Stimulated activated naive B cell treated with anti-CD40 and anti-IgM and Interleukin-4, amounts not matched to agents 10 μg/mL and 1 μg/mL and 100 μg/mL, for 72 hours (primary cell): ENCODE measurements at regions not wholly inside any gene's neighbourhood (a gene's known extent, or its start where the extent isn't known, plus 50 kb on each side); places are given as distances from the start of the nearest gene placed in this dataset.

Source experiments
- ATAC-seq, 2 donors: fragments of 150-1000 bp; cut with Tn5 transposase; replicated peaks; 2 replicates each; pipeline ENCODE4 v1.10.0; 2021; ENCODE audit warnings: moderate library complexity in 1 of 2
- DNase-seq: peaks from one replicate; pipeline ENCODE4 v3.0.0; 2021
- H3K27ac Mint-ChIP-seq: one replicate; pipeline ENCODE4 v1.8.0; 2022; ENCODE audit warnings: mild to moderate bottlenecking, mixed read lengths
- H3K27me3 Mint-ChIP-seq, 2 donors: one replicate each; pipeline ENCODE4 v1.8.0; 2022; ENCODE audit warnings: mixed read lengths in 2 of 2
- H3K36me3 Mint-ChIP-seq, 2 donors: one replicate each; pipeline ENCODE4 v1.8.0; 2022; ENCODE audit warnings: mixed read lengths in 2 of 2, mild to moderate bottlenecking in 1 of 2
- H3K4me1 Mint-ChIP-seq, 2 donors: one replicate each; pipeline ENCODE4 v1.8.0; 2022; ENCODE audit warnings: mixed read lengths in 2 of 2, mild to moderate bottlenecking in 1 of 2
- H3K4me3 Mint-ChIP-seq, 2 donors: one replicate each; pipeline ENCODE4 v1.8.0; 2022; ENCODE audit warnings: mild to moderate bottlenecking in 2 of 2, mixed read lengths in 2 of 2, moderate library complexity in 1 of 2
- H3K9me3 Mint-ChIP-seq, 2 donors: one replicate each; pipeline ENCODE4 v1.8.0; 2022; ENCODE audit warnings: mixed read lengths in 2 of 2, mild to moderate bottlenecking in 1 of 2

DNA sequence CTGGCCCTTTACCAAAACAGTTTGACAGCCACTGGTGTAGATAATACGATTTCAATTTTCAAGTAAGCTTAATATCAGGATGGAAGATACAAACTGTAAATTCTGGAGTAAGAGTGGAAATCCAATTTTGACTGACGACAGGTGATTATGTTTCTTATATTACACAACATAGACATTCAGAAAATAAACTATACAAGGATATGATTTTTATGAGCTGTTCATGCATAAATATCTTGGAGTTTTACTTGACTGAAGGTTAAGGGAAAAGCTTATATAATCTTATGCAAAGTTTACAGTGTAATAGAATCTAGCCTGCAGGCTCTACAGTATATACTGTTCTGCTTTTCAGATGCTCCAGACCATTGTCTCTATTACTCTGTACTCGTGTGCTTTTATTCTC is 1672.3 kb downstream of the ARAP2 start:
- no peaks in the 10 kb centered on the region for H3K9me3 Mint-ChIP-seq
- no peak overlapping the region for H3K4me3 Mint-ChIP-seq
- no peak overlapping the region for H3K27ac Mint-ChIP-seq
- no peaks in the 10 kb centered on the region for H3K27me3 Mint-ChIP-seq
- no peak for DNase-seq
- no peaks in the 10 kb centered on the region for H3K36me3 Mint-ChIP-seq
- no peak for ATAC-seq
- no peaks in the 10 kb centered on the region for H3K4me1 Mint-ChIP-seq

DNA sequence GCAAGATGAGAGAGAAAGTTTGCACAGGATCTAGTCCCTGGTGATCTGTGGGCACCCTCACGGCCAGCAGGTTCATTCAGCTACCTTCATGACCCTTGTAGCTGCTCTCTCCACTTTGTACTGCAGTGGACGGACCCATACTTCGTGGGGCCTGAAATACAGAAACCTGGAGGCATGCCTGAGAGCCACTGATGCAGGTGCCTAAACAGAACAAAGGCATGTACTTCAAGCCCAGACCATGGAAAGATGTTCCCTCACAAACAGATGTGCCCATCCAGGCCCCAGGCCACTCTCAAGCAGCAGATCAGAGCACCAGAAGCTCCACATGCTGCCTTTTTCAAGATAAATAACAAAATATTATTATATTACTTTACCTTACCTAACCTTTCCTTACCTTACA is 1629.0 kb downstream of the ARAP2 start:
- Mint-ChIP-seq H3K4me1 (no peaks in the 10 kb centered on the region), H3K9me3 (peaks cover 2 to 6% of the 10 kb centered on the region in 2 donors), H3K27ac (no peak overlapping the region), H3K27me3 (no peaks in the 10 kb centered on the region), H3K36me3 (no peaks in the 10 kb centered on the region), H3K4me3 (no peak overlapping the region)
- DNase-seq: no peak
- ATAC-seq: no peak

DNA sequence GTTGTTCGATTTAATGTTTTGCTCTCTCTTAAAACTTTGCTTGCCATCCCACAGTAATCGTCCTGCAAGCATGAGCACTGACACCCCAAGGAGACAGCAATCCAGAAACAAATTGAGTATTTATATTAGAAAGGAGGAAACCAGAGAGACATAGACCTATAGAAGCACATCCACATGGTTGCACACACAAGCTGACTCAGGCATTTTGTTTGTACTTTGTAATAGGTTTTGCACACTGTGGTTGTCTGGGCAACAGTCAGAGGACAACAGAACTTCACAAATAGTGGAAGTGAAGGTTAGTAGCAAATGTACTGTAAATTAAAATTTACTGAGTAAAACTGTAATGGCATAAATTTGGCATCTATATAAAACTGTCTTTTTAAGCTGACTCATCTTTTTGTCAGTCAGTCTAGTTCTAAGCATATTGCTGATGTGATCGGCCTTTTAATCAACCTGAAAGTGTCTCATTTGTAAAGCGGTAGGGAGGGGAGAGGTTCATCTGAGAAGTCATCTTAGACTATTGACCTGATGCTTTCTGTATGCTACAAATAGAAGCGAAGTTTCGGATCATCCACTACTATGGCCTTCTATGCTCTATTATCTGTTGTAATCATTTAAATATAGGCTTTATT is 1624.7 kb downstream of the ARAP2 start:
- Mint-ChIP-seq H3K27me3 (no peaks in the 10 kb centered on the region), H3K36me3 (no peaks in the 10 kb centered on the region), H3K4me3 (no peak overlapping the region), H3K27ac (no peak overlapping the region), H3K9me3 (peaks cover 3 to 6% of the 10 kb centered on the region in 2 donors), H3K4me1 (no peaks in the 10 kb centered on the region)
- DNase-seq (no peak), ATAC-seq (no peak)

DNA sequence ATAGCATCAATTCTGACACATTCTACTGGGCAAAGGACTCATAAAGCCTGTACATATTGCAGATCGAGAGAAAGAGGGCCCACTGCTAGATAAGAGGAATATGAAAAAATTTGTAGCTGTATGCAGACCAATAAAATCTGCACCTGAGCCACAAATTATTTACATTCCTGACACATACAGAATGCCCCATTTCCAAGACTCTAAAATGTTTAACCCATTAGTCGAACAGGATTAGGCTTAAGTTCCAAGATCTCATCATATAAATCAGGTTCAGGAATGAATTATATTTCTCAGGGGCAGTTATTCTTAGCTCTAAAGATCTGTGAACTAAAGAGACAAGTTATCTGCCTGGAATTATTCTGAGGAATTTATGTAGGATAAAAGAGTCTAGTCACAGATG is 1615.8 kb downstream of the ARAP2 start:
- Mint-ChIP-seq H3K36me3 (no peaks in the 10 kb centered on the region), H3K9me3 (peaks cover 2 to 21% of the 10 kb centered on the region in 2 donors), H3K27ac (no peak overlapping the region), H3K4me3 (no peak overlapping the region), H3K27me3 (no peaks in the 10 kb centered on the region), H3K4me1 (no peaks in the 10 kb centered on the region)
- DNase-seq (no peak), ATAC-seq (no peak)

DNA sequence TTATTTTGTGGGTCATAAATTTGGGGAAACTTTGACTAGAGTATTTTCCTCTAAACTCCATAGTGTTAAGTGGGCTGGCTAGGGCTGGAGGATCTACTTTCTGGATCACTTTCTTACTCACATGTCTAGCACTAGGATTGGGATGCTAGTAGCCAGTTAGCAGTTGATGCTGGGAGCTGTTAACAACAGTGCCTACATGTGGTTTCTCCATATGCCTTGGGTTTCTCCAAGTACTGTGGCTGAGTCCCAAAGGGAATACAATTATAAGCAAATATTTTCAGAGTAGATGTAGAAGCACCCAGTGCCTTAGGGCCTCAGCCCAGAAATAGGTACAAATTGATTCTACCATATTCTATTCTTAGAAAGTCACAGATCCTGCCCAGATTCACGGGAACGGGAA is 1614.9 kb downstream of the ARAP2 start:
- no peak overlapping the region for H3K27ac Mint-ChIP-seq
- DNase-seq: no peak
- ATAC-seq: no peak
- H3K4me1 Mint-ChIP-seq: no peaks in the 10 kb centered on the region
- H3K27me3 Mint-ChIP-seq: no peaks in the 10 kb centered on the region
- H3K9me3 Mint-ChIP-seq: peaks cover 0 to 21% of the 10 kb centered on the region in 2 donors
- no peaks in the 10 kb centered on the region for H3K36me3 Mint-ChIP-seq
- no peak overlapping the region for H3K4me3 Mint-ChIP-seq

DNA sequence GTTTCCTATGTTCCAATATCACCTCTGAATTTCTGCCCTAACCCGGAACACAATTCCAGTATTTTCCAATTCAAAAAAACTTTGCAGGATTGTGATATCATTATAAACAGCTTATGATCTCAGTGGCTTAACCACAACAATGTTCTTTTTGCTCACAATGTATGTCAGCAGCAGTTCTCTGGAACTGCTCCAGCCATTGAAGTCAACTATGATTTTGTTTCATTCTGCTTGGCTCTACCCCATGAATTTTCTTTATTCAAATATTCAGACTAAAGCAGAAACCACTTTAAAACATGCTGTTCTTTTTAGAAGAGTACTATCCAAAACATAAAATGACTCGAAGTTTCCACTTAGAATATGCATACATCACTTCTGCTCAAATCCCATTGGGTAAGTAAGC is 1611.1 kb downstream of the ARAP2 start:
- Mint-ChIP-seq H3K4me1 (no peaks in the 10 kb centered on the region), H3K27me3 (no peaks in the 10 kb centered on the region), H3K36me3 (no peaks in the 10 kb centered on the region), H3K9me3 (peaks cover 0 to 12% of the 10 kb centered on the region in 2 donors), H3K27ac (no peak overlapping the region), H3K4me3 (no peak overlapping the region)
- DNase-seq: no peak
- no peak for ATAC-seq

DNA sequence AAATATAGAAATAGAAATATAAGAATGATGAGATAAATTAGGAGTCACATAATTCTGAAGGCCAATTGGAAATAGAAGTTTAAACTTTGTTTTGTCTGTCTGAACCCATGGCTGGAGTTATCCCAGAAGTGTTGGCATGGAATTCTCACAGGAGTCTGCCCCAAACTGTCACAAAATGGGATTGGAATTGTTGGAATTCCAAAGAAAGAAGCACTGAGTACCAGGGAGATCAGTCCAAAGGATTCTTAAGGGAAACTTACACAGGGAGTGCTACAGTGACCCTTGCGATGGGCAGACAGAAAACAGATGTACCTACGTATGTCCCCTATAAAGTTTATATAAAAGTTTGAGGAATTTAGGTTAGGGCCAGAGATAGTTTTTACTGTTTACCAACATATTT is 1607.7 kb downstream of the ARAP2 start:
- no peaks in the 10 kb centered on the region for H3K27me3 Mint-ChIP-seq
- DNase-seq: no peak
- no peaks in the 10 kb centered on the region for H3K4me1 Mint-ChIP-seq
- no peak for ATAC-seq
- peaks cover 4 to 8% of the 10 kb centered on the region in 2 donors for H3K9me3 Mint-ChIP-seq
- H3K27ac Mint-ChIP-seq: no peak overlapping the region
- H3K36me3 Mint-ChIP-seq: no peaks in the 10 kb centered on the region
- no peak overlapping the region for H3K4me3 Mint-ChIP-seq

DNA sequence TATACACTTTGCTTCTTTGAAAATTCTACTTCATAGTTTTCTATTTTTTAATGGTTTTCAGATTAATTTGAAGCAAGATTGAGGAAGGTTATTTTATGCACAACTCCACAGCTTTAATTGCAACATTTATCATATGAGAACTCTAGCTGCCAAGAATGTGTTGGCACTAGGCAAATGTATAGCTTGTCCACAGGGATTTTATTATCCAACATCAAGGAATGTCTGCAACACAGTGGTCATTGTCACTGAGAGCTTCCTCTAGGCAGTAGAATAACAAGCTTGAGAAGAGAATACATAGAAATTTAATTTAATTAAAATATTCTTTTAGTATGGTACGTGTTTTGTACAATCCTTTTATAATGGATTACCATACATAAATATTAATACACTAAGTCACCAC is 1600.8 kb downstream of the ARAP2 start:
- no peaks in the 10 kb centered on the region for H3K36me3 Mint-ChIP-seq
- H3K4me3 Mint-ChIP-seq: no peak overlapping the region
- no peaks in the 10 kb centered on the region for H3K27me3 Mint-ChIP-seq
- ATAC-seq: no peak
- no peaks in the 10 kb centered on the region for H3K4me1 Mint-ChIP-seq
- no peak overlapping the region for H3K27ac Mint-ChIP-seq
- no peak for DNase-seq
- H3K9me3 Mint-ChIP-seq: peaks cover 8 to 11% of the 10 kb centered on the region in 2 donors

DNA sequence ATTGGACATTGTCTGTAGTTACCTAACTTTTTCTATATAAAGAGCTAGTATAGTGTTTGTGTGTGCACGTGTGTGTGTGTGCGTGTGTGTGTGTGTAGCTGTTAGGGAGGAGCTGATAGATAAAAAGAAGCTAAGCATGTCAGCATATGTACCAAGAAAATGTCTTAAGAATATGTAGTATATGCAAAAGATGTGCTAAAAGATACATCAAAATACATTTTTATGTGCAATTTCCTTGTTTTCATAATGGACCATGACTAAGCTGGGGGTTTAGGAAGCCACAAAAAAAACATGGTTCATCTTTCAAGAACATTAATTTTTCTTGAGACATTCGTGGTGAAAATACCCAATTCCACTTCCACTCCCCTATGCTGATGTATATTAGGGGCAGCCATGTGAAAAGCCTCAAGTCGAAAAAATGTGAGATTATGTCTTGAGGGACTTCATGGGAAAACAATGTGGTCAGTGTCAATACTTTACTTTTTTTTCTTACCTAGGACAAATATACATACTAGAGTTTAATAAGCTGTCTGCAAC is 1599.7 kb downstream of the ARAP2 start:
- Mint-ChIP-seq H3K27ac (no peak overlapping the region), H3K36me3 (no peaks in the 10 kb centered on the region), H3K4me3 (no peak overlapping the region), H3K27me3 (no peaks in the 10 kb centered on the region), H3K4me1 (no peaks in the 10 kb centered on the region), H3K9me3 (peaks cover 8 to 11% of the 10 kb centered on the region in 2 donors)
- DNase-seq (no peak), ATAC-seq (no peak)

DNA sequence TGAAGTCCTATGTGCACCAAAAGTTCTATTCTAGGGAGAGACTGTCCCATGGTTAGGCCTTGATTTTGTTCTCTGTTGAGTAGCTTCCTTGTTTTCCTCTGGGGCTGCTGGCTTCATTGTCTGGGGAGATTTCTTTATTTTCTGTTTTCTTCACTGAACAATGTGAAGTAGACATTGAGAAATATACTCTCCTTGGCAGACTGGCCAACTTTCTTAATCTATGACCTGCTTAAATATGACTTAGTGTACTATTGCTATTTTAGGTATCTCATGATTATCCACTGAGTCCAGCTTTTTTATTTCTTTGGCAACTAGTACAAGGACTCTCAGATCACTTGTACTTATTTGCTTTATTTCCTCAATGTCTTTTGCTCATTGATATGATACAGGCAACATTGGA is 1594.6 kb downstream of the ARAP2 start:
- ATAC-seq: no peak
- Mint-ChIP-seq H3K9me3 (peaks cover 3 to 4% of the 10 kb centered on the region in 2 donors), H3K36me3 (no peaks in the 10 kb centered on the region), H3K4me1 (no peaks in the 10 kb centered on the region), H3K4me3 (no peak overlapping the region), H3K27ac (no peak overlapping the region), H3K27me3 (no peaks in the 10 kb centered on the region)
- DNase-seq: no peak

DNA sequence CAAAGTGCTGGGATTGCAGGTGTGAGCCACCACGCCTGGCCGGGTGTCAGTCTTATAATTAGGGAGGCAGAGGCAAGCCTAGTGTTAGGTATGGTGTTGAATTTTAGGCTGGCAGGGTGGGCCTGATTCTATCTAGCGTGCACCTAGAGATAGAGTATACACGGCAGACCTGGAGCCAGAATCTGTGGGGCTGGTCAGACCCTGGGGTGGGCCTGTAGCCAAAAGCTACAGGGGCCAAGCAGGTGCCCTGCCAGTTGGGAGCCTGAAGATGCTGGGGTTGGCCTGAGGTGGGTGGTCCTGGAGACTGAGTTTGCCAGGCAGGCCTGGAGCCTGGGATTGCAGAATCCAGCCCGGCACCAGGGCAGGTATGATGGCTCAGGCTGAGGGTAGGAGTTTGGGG is 1580.3 kb downstream of the ARAP2 start:
- H3K4me1 Mint-ChIP-seq: no peaks in the 10 kb centered on the region
- H3K9me3 Mint-ChIP-seq: peaks cover 0 to 3% of the 10 kb centered on the region in 2 donors
- H3K36me3 Mint-ChIP-seq: no peaks in the 10 kb centered on the region
- H3K27ac Mint-ChIP-seq: no peak overlapping the region
- DNase-seq (no peak), ATAC-seq (no peak)
- no peak overlapping the region for H3K4me3 Mint-ChIP-seq
- no peaks in the 10 kb centered on the region for H3K27me3 Mint-ChIP-seq

DNA sequence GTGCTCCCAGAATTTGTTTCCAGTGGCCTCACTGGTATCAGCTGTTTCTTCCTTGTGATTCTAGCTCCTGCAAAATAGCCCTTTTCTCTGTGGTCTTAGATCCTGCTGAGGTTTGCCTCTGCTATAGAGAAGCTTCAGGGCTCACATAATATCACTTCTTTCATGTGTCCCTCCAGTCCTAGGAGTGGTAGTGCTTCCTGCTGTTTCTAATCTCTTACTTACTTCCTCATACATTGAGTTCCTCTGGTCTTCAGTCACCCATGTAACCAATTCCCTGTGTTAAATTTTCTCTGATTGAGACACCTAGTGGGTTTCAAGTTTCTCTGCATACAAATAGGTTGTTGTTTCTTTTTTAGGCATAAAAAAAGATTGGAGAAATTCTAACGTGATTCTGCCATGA is 1567.9 kb downstream of the ARAP2 start:
- Mint-ChIP-seq H3K4me3 (no peak overlapping the region), H3K9me3 (no peaks in the 10 kb centered on the region), H3K36me3 (no peaks in the 10 kb centered on the region), H3K27ac (no peak overlapping the region), H3K4me1 (no peaks in the 10 kb centered on the region), H3K27me3 (no peaks in the 10 kb centered on the region)
- no peak for ATAC-seq
- DNase-seq: no peak

DNA sequence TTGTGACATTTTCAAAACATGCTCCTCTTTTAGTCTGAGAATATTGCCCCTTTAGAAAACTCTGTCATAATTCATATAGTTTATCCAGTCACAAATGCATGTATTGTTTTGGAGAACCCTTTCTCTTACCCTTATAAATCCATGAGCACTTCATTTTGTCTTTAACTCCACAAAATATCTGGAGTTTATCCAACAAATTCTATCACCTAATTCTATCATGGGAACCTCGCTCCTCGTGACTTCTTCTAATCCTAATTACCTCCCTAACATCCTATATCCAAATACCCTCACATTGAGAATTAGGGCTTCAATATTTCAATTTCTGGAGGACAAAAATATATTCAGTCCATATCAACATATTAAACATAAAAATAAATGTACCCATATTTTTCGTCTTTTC is 1565.9 kb downstream of the ARAP2 start:
- H3K36me3 Mint-ChIP-seq: no peaks in the 10 kb centered on the region
- no peaks in the 10 kb centered on the region for H3K9me3 Mint-ChIP-seq
- no peaks in the 10 kb centered on the region for H3K4me1 Mint-ChIP-seq
- H3K4me3 Mint-ChIP-seq: no peak overlapping the region
- ATAC-seq (no peak), DNase-seq (no peak)
- H3K27ac Mint-ChIP-seq: no peak overlapping the region
- no peaks in the 10 kb centered on the region for H3K27me3 Mint-ChIP-seq

DNA sequence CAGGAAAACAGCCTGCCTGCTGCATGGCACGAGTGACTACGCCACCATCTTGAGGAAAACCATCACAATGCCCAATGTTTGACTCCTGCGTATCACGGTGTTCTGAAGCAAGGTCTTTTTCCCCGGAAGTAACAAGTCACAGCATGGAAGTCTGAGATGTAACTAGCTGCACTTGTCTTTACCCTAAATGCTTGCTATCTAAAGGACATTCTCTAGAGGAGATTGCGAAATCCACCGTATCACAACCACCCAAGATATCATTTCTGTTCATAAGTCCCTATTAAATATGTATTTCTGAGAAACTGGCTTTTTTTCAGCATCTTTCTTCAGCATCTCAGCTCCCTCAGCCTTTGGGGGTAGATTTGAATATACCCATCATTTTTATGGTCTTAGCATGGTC is 1565.1 kb downstream of the ARAP2 start:
- Mint-ChIP-seq H3K4me3 (no peak overlapping the region), H3K4me1 (no peaks in the 10 kb centered on the region), H3K27ac (no peak overlapping the region), H3K36me3 (no peaks in the 10 kb centered on the region), H3K27me3 (no peaks in the 10 kb centered on the region), H3K9me3 (peaks cover 0 to 4% of the 10 kb centered on the region in 2 donors)
- ATAC-seq: no peak
- no peak for DNase-seq

DNA sequence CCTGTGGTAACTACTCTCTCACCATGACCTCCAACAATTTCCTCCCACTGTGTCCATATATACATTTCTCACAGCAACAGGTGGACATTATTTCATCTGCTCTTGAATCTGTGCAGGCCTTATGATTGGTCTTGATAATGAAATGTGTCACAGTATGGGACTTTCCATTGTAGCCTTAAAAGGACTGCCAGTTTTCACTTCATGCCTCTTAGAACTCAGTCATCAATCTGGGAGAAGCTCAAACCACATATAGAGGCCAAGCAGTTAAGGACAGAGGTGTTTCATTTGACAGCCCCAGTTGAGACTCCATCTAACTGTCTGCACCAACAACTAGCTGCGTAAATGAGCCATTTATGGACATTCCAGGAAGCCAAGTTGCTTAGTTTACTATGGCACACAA is 1534.8 kb downstream of the ARAP2 start:
- no peak for ATAC-seq
- no peak overlapping the region for H3K27ac Mint-ChIP-seq
- H3K9me3 Mint-ChIP-seq: peaks cover 2 to 7% of the 10 kb centered on the region in 2 donors

More for the DNA sequence above, 1534.8 kb downstream of the ARAP2 start:
- Mint-ChIP-seq H3K4me1 (no peaks in the 10 kb centered on the region), H3K27me3 (no peaks in the 10 kb centered on the region), H3K36me3 (no peaks in the 10 kb centered on the region), H3K4me3 (no peak overlapping the region)
- no peak for DNase-seq
